SK-N-SH treated with all-trans-retinoic acid at 6 μM for 48 hours (cell line): ENCODE measurements at regions not wholly inside any gene's neighbourhood (a gene's known extent, or its start where the extent isn't known, plus 50 kb on each side); places are given as distances from the start of the nearest gene placed in this dataset.

Experiments used
- ATAC-seq: fragments of 200-7000 bp; cut with Tn5 transposase; 3 replicates; pipeline ENCODE4 v1.9.1; 2020; ENCODE audit warnings: mild to moderate bottlenecking, moderate library complexity
- ARNTL ChIP-seq: fragments of 450-650 bp; formaldehyde crosslinking; IDR thresholded peaks from 2 replicates; pipeline ENCODE4 v1.5.0; 2020; ENCODE audit warnings: low read depth, mild to moderate bottlenecking, moderate library complexity, borderline replicate concordance
- BACH2 ChIP-seq: fragments of 250-450 bp; sonication (Bioruptor Pico); IDR thresholded peaks from 2 replicates; pipeline ENCODE4 v1.9.0; 2021; ENCODE audit warnings: mild to moderate bottlenecking, borderline replicate concordance
- CSDC2 ChIP-seq: fragments of 250-450 bp; sonication (Bioruptor Pico); IDR thresholded peaks from 2 replicates; pipeline ENCODE4 v1.5.0; 2020; ENCODE audit warnings: mild to moderate bottlenecking, moderate library complexity
- ESRRG ChIP-seq: fragments of 250-450 bp; sonication (Bioruptor Pico); IDR thresholded peaks from 2 replicates; pipeline ENCODE4 v1.6.1; 2021; ENCODE audit warnings: mild to moderate bottlenecking
- ISL1 ChIP-seq: fragments of 250-450 bp; sonication (Bioruptor Pico); IDR thresholded peaks from 2 replicates; pipeline ENCODE4 v2.1.2; 2022; ENCODE audit warnings: mild to moderate bottlenecking, moderate library complexity
- OSR1 ChIP-seq: fragments of 250-450 bp; sonication (Bioruptor Pico); IDR thresholded peaks from 2 replicates; pipeline ENCODE4 v1.8.0; 2022; ENCODE audit warnings: moderate library complexity, mild to moderate bottlenecking, inconsistent platforms
- PPARA ChIP-seq: fragments of 250-450 bp; sonication (Bioruptor Pico); IDR thresholded peaks from 2 replicates; pipeline ENCODE4 v1.5.0; 2020; ENCODE audit warnings: mild to moderate bottlenecking, borderline replicate concordance
- RARB ChIP-seq: fragments of 250-450 bp; sonication (Bioruptor Pico); IDR thresholded peaks from 2 replicates; pipeline ENCODE4 v1.8.0; 2021; ENCODE audit warnings: mild to moderate bottlenecking, moderate library complexity
- TCF4 ChIP-seq: fragments of 250-450 bp; sonication (Bioruptor Pico); IDR thresholded peaks from 2 replicates; pipeline ENCODE4 v1.8.0; 2021; ENCODE audit warnings: mild to moderate bottlenecking, moderate library complexity, borderline replicate concordance
- TOX ChIP-seq: fragments of 250-450 bp; sonication (Bioruptor Pico); IDR thresholded peaks from 2 replicates; pipeline ENCODE4 v1.8.0; 2021; ENCODE audit warnings: mild to moderate bottlenecking, moderate library complexity, borderline replicate concordance
- ZC3H10 ChIP-seq: fragments of 250-450 bp; sonication (Bioruptor Pico); IDR thresholded peaks from 2 replicates; pipeline ENCODE4 v1.5.1; 2021; ENCODE audit warnings: mild to moderate bottlenecking, moderate library complexity
- ZFP3 ChIP-seq: fragments of 250-450 bp; sonication (Bioruptor Pico); IDR thresholded peaks from 2 replicates; pipeline ENCODE4 v1.5.0; 2020; ENCODE audit warnings: mild to moderate bottlenecking, moderate library complexity
- ZFP30 ChIP-seq: fragments of 450-650 bp; formaldehyde crosslinking; IDR thresholded peaks from 2 replicates; pipeline ENCODE4 v1.5.0; 2022; ENCODE audit warnings: mild to moderate bottlenecking, moderate library complexity
- ZNF565 ChIP-seq: fragments of 450-650 bp; formaldehyde crosslinking; conservative IDR thresholded peaks from 2 replicates; pipeline ENCODE4 v1.5.0; 2020; ENCODE audit warnings: low read depth, mild to moderate bottlenecking, moderate library complexity
- ZNF70 ChIP-seq: fragments of 450-650 bp; formaldehyde crosslinking; IDR thresholded peaks from 2 replicates; pipeline ENCODE4 v1.5.0; 2020; ENCODE audit warnings: mild to moderate bottlenecking, moderate library complexity
- ZNF8 ChIP-seq: fragments of 450-650 bp; formaldehyde crosslinking; IDR thresholded peaks from 2 replicates; pipeline ENCODE4 v1.5.0; 2020; ENCODE audit warnings: mild to moderate bottlenecking, moderate library complexity
- TF ChIP-seq, protein P1 (sequence below): fragments of 250-450 bp; sonication (Bioruptor Pico); IDR thresholded peaks from 2 replicates; pipeline ENCODE4 v1.5.0; 2020; ENCODE audit warnings: mild to moderate bottlenecking, moderate library complexity
- TF ChIP-seq, protein P2 (sequence below): fragments of 250-450 bp; sonication (Bioruptor Pico); IDR thresholded peaks from 2 replicates; pipeline ENCODE4 v1.5.1; 2021; ENCODE audit warnings: mild to moderate bottlenecking, moderate library complexity
- TF ChIP-seq, protein P3 (sequence below): fragments of 250-450 bp; sonication (Bioruptor Pico); IDR thresholded peaks from 2 replicates; pipeline ENCODE4 v1.8.0; 2020; ENCODE audit warnings: mild to moderate bottlenecking, moderate library complexity, borderline replicate concordance
- TF ChIP-seq, protein P4 (sequence below): fragments of 250-450 bp; sonication (Bioruptor Pico); IDR thresholded peaks from 2 replicates; pipeline ENCODE4 v1.5.1; 2020; ENCODE audit warnings: low read depth, mild to moderate bottlenecking, moderate library complexity
- TF ChIP-seq, protein P5 (sequence below): fragments of 250-450 bp; sonication (Bioruptor Pico); IDR thresholded peaks from 2 replicates; pipeline ENCODE4 v1.8.0; 2021; ENCODE audit warnings: low read depth, mild to moderate bottlenecking, moderate library complexity, borderline replicate concordance

DNA sequence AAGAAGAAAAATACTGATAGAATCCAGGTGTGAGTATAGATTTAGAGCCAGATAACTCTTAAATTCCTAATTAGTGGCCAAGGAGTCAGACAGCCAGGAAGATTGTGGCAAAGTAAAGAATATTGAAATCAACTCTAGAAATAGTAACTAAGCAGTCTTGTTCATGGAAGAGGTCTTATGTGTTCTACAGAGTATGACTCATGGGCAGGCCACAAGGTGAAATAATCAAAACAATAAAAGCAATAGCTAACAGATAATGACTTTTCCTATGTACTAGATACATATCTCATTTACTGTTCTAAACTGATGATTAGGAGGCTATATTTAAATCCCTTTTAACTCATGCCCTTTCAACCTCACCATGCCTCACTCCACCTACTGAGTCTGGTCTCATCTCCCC is 227.4 kb upstream of the COL3A1 start:
- no peak for ATAC-seq
- TF ChIP-seq PPARA (CRISPR knock-in tag) = no peak
- TF ChIP-seq ARNTL (CRISPR knock-in tag) = no peak
- TF ChIP-seq, protein P1, sequence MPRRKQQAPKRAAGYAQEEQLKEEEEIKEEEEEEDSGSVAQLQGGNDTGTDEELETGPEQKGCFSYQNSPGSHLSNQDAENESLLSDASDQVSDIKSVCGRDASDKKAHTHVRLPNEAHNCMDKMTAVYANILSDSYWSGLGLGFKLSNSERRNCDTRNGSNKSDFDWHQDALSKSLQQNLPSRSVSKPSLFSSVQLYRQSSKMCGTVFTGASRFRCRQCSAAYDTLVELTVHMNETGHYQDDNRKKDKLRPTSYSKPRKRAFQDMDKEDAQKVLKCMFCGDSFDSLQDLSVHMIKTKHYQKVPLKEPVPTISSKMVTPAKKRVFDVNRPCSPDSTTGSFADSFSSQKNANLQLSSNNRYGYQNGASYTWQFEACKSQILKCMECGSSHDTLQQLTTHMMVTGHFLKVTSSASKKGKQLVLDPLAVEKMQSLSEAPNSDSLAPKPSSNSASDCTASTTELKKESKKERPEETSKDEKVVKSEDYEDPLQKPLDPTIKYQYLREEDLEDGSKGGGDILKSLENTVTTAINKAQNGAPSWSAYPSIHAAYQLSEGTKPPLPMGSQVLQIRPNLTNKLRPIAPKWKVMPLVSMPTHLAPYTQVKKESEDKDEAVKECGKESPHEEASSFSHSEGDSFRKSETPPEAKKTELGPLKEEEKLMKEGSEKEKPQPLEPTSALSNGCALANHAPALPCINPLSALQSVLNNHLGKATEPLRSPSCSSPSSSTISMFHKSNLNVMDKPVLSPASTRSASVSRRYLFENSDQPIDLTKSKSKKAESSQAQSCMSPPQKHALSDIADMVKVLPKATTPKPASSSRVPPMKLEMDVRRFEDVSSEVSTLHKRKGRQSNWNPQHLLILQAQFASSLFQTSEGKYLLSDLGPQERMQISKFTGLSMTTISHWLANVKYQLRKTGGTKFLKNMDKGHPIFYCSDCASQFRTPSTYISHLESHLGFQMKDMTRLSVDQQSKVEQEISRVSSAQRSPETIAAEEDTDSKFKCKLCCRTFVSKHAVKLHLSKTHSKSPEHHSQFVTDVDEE = no peak

DNA sequence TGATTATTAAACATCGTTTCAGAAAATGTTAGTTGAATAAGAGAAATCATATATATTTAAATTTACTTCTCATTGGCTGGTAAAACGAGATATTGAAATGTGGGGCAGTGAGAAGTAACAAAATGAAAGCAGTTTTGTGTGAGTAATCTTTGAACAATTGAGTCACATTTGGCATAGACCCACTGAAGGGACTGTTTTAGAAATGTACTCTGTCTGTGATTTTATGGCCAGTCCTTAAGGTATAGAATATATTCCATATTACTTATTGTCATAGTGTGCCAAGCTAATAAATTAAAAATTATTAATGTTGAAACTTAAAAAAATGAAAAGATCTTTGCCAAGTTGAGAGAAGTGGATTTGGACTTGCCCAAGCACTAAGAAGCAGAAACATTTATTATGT is 222.4 kb upstream of the COL3A1 start:
- no peak for ATAC-seq
- TF ChIP-seq, protein P2, sequence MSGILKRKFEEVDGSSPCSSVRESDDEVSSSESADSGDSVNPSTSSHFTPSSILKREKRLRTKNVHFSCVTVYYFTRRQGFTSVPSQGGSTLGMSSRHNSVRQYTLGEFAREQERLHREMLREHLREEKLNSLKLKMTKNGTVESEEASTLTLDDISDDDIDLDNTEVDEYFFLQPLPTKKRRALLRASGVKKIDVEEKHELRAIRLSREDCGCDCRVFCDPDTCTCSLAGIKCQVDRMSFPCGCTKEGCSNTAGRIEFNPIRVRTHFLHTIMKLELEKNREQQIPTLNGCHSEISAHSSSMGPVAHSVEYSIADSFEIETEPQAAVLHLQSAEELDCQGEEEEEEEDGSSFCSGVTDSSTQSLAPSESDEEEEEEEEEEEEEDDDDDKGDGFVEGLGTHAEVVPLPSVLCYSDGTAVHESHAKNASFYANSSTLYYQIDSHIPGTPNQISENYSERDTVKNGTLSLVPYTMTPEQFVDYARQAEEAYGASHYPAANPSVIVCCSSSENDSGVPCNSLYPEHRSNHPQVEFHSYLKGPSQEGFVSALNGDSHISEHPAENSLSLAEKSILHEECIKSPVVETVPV (CRISPR knock-in tag) = no peak
- TF ChIP-seq, protein P3, sequence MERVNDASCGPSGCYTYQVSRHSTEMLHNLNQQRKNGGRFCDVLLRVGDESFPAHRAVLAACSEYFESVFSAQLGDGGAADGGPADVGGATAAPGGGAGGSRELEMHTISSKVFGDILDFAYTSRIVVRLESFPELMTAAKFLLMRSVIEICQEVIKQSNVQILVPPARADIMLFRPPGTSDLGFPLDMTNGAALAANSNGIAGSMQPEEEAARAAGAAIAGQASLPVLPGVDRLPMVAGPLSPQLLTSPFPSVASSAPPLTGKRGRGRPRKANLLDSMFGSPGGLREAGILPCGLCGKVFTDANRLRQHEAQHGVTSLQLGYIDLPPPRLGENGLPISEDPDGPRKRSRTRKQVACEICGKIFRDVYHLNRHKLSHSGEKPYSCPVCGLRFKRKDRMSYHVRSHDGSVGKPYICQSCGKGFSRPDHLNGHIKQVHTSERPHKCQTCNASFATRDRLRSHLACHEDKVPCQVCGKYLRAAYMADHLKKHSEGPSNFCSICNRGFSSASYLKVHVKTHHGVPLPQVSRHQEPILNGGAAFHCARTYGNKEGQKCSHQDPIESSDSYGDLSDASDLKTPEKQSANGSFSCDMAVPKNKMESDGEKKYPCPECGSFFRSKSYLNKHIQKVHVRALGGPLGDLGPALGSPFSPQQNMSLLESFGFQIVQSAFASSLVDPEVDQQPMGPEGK (CRISPR knock-in tag) = no peak
- TF ChIP-seq ZNF70 (CRISPR knock-in tag) (no peak), RARB (CRISPR knock-in tag) (no peak), CSDC2 (CRISPR knock-in tag) (no peak), ISL1 (CRISPR knock-in tag) (no peak), ZFP3 (CRISPR knock-in tag) (no peak), ZNF8 (no peak), ZNF565 (CRISPR knock-in tag) (no peak), ZC3H10 (CRISPR knock-in tag) (no peak), TOX (no peak), BACH2 (CRISPR knock-in tag) (no peak), ZFP30 (CRISPR knock-in tag) (no peak), OSR1 (no peak), ESRRG (CRISPR knock-in tag) (no peak)
- TF ChIP-seq, protein P4, sequence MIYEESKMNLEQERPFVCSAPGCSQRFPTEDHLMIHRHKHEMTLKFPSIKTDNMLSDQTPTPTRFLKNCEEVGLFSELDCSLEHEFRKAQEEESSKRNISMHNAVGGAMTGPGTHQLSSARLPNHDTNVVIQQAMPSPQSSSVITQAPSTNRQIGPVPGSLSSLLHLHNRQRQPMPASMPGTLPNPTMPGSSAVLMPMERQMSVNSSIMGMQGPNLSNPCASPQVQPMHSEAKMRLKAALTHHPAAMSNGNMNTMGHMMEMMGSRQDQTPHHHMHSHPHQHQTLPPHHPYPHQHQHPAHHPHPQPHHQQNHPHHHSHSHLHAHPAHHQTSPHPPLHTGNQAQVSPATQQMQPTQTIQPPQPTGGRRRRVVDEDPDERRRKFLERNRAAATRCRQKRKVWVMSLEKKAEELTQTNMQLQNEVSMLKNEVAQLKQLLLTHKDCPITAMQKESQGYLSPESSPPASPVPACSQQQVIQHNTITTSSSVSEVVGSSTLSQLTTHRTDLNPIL (CRISPR knock-in tag) = no peak
- TF ChIP-seq, all 23 proteins: peak for 0

DNA sequence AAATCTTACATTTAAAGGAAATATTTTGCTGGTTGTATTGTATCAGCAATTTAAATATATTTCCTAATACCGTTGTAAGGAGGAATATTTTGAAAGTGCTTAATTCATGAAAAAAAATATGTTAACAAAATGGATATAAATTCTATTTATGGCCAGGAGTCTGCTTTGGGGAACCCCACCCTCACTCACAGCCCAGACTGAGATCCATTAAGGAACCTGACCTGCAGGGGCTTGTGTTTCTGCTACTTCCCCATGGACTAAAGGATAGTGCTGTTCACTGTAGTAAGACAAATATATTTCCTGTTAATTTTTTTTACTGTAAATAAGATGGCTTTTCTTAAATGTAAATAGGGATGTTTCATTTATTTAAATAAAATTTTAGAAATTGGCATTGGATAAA is 221.9 kb upstream of the COL3A1 start:
- no peak for ATAC-seq
- no peak for TF ChIP-seq ZNF70 (CRISPR knock-in tag)
- TF ChIP-seq, protein P2 (CRISPR knock-in tag) = no peak
- no peak for TF ChIP-seq ZFP30 (CRISPR knock-in tag)
- TF ChIP-seq ISL1 (CRISPR knock-in tag) = no peak
- TF ChIP-seq, protein P5, sequence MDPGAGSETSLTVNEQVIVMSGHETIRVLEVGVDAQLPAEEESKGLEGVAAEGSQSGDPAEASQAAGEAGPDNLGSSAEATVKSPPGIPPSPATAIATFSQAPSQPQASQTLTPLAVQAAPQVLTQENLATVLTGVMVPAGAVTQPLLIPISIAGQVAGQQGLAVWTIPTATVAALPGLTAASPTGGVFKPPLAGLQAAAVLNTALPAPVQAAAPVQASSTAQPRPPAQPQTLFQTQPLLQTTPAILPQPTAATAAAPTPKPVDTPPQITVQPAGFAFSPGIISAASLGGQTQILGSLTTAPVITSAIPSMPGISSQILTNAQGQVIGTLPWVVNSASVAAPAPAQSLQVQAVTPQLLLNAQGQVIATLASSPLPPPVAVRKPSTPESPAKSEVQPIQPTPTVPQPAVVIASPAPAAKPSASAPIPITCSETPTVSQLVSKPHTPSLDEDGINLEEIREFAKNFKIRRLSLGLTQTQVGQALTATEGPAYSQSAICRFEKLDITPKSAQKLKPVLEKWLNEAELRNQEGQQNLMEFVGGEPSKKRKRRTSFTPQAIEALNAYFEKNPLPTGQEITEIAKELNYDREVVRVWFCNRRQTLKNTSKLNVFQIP (CRISPR knock-in tag) = no peak
- TF ChIP-seq TCF4 (CRISPR knock-in tag) = no peak
- TF ChIP-seq TOX = no peak
- no peak for TF ChIP-seq CSDC2 (CRISPR knock-in tag)
- no peak for TF ChIP-seq BACH2 (CRISPR knock-in tag)
